GM12878 (cell line): ENCODE measurements at regions not wholly inside any gene's neighbourhood (a gene's known extent, or its start where the extent isn't known, plus 50 kb on each side); places are given as distances from the start of the nearest gene placed in this dataset.

Experiments
- ATAC-seq: fragments of 200-7000 bp; cut with Tn5 transposase; 3 replicates; pipeline ENCODE4 v1.9.1; 2020; ENCODE audit warnings: mild to moderate bottlenecking, moderate library complexity
- BruUV-seq: library from RNA; stranded (reverse); fragments of 400-500 nt; replicated peaks from 2 replicates; lab custom pipeline; 2021; lab: Mats Ljungman, UMichigan
- CTCF ChIA-PET: fragments of 300-600 bp; sonication (Branson Sonifier 250); formaldehyde crosslinking; extraction: SDS; loops from one replicate; lab custom pipeline; 2021; ENCODE audit warnings: inconsistent platforms; lab: Yijun Ruan, JAX
- POLR2A ChIA-PET: fragments of 350-600 bp; formaldehyde crosslinking; extraction: SDS; loops from one replicate; lab custom pipeline; 2021; ENCODE audit warnings: inconsistent platforms; lab: Charles Lee
- RAD21 ChIA-PET: fragments of 300-600 bp; sonication (Branson Sonifier 250); formaldehyde crosslinking; loops from one replicate; lab custom pipeline; 2023; ENCODE audit warnings: antibody characterized with exemption; ENCODE audit not compliant: unreplicated experiment; lab: Charles Lee
- SMC1A ChIA-PET: fragments of 300-600 bp; sonication (Branson Sonifier 250); formaldehyde crosslinking; loops from one replicate; lab custom pipeline; 2023; ENCODE audit not compliant: unreplicated experiment, uncharacterized antibody; lab: Charles Lee
- DNase-seq: peaks from one replicate; pipeline ENCODE4 v3.0.0-alpha.2; 2011; ENCODE audit warnings: low read depth, low spot score
- FAIRE-seq: peaks from 3 replicates; lab custom pipeline; 2011; peaks lifted over from hg19 to GRCh38; lab: Jason Lieb, UNC
- H2AFZ ChIP-seq: 2 replicates; pipeline ENCODE4 v1.6.0; 2011; ENCODE audit warnings: low read depth, low read length, control low read depth; ENCODE audit not compliant: control insufficient read depth
- H3K27ac ChIP-seq: 2 replicates; pipeline ENCODE4 v1.5.1; 2011; ENCODE audit warnings: control low read depth; ENCODE audit not compliant: control insufficient read depth, insufficient read depth
- H3K27me3 ChIP-seq, 2 experiments: replicated peaks in 1 of 2; 2 replicates each; pipeline versions ENCODE4 v1.6.0 to v1.6.1; 2011; ENCODE audit warnings: low read length in 1 of 2; ENCODE audit not compliant: control insufficient read depth in 2 of 2, insufficient read depth in 2 of 2
- H3K36me3 ChIP-seq, 2 experiments: 2 replicates each; pipeline ENCODE4 v1.5.1; 2011; ENCODE audit warnings: low read length in 1 of 2; ENCODE audit not compliant: control insufficient read depth in 2 of 2, insufficient read depth in 2 of 2
- H3K4me1 ChIP-seq: 2 replicates; pipeline ENCODE4 v1.6.1; 2011; ENCODE audit warnings: mild to moderate bottlenecking, low read length, moderate library complexity, mixed read lengths; ENCODE audit not compliant: control insufficient read depth, insufficient read depth
- H3K4me2 ChIP-seq: 2 replicates; pipeline ENCODE4 v1.6.0; 2011; ENCODE audit warnings: control low read depth; ENCODE audit not compliant: control insufficient read depth, insufficient read depth
- H3K4me3 ChIP-seq: fragments of 200-600 bp; sonication (generic); 2 replicates; pipeline ENCODE4 v1.5.1; 2016
- H3K79me2 ChIP-seq: 2 replicates; pipeline ENCODE4 v1.6.0; 2011; ENCODE audit warnings: low read length; ENCODE audit not compliant: control insufficient read depth, insufficient read depth
- H3K9ac ChIP-seq: 2 replicates; pipeline ENCODE4 v1.8.0; 2011; ENCODE audit warnings: low read length, control low read depth, mixed read lengths; ENCODE audit not compliant: control insufficient read depth, insufficient read depth
- H3K9me3 ChIP-seq: replicated peaks from 3 replicates; pipeline ENCODE4 v1.5.1; 2011; ENCODE audit warnings: mild to moderate bottlenecking, low read length; ENCODE audit not compliant: control insufficient read depth, insufficient read depth
- H4K20me1 ChIP-seq: 2 replicates; pipeline ENCODE4 v1.6.0; 2011; ENCODE audit not compliant: control insufficient read depth, insufficient read depth
- BCL11A ChIP-seq: IDR thresholded peaks from 2 replicates; pipeline ENCODE4 v1.6.1; 2011; ENCODE audit warnings: low read depth, low read length
- CBFB ChIP-seq: IDR thresholded peaks from 2 replicates; pipeline ENCODE4 v1.6.1; 2016; ENCODE audit warnings: antibody characterized with exemption, low read depth
- IRF4 ChIP-seq: IDR thresholded peaks from 2 replicates; pipeline ENCODE4 v1.6.1; 2011; ENCODE audit warnings: low read depth, low read length
- JUNB ChIP-seq: IDR thresholded peaks from 2 replicates; pipeline ENCODE4 v1.6.1; 2016; ENCODE audit warnings: antibody characterized with exemption, mild to moderate bottlenecking
- RAD21 ChIP-seq: IDR thresholded peaks from 2 replicates; pipeline ENCODE4 v1.6.1; 2011; ENCODE audit warnings: mild to moderate bottlenecking, low read depth, low read length, moderate library complexity; ENCODE audit not compliant: insufficient read depth
- RAD51 ChIP-seq: fragments of 450-650 bp; IDR thresholded peaks from 2 replicates; pipeline ENCODE4 v1.6.1; 2016; ENCODE audit warnings: moderate library complexity, mild to moderate bottlenecking, inconsistent platforms
- SMC3 ChIP-seq: IDR thresholded peaks from 2 replicates; pipeline ENCODE4 v1.6.1; 2011; ENCODE audit warnings: low read length, improper control_type of control experiment, borderline replicate concordance
- YBX1 ChIP-seq: fragments of 450-650 bp; IDR thresholded peaks from 2 replicates; pipeline ENCODE4 v1.6.1; 2016; ENCODE audit warnings: antibody characterized with exemption
- WGBS: methylation state at CpG from one replicate; pipeline ENCODE4 v1.1.6; 2016; ENCODE audit warnings: low lambda C conversion rate; ENCODE audit not compliant: insufficient replicate concordance, insufficient coverage; ENCODE audit errors: missing lambda C conversion rate; 5-methylcytosine and 5-hydroxymethylcytosine counted together
- in situ Hi-C: fragments of 300-500 bp; cut with MboI; formaldehyde crosslinking; loops from 9 replicates; pipeline ENCODE4 v1.14.3; 2018; ENCODE audit warnings: mixed read lengths
- intact Hi-C: fragments of 100-400 bp; cut with micrococcal nuclease; formaldehyde crosslinking; loops from one replicate; pipeline ENCODE4 v1.14.2; 2022; ENCODE audit not compliant: unreplicated experiment
- TF ChIP-seq, protein P1 (sequence below): fragments of 450-650 bp; formaldehyde crosslinking; IDR thresholded peaks from 2 replicates; pipeline ENCODE4 v1.4.0; 2022; ENCODE audit warnings: mild to moderate bottlenecking, moderate library complexity
- TF ChIP-seq, protein P2 (sequence below): fragments of 450-650 bp; IDR thresholded peaks from 2 replicates; pipeline ENCODE4 v1.6.1; 2017; ENCODE audit warnings: mild to moderate bottlenecking, moderate library complexity
- TF ChIP-seq, protein P3 (sequence below): fragments of 450-650 bp; IDR thresholded peaks from 2 replicates; pipeline ENCODE4 v1.6.1; 2017; ENCODE audit warnings: low read depth, mild to moderate bottlenecking, moderate library complexity
- TF ChIP-seq, protein P4 (sequence below), 3 experiments: IDR thresholded peaks in 2 of 3; conservative IDR thresholded peaks in 1 of 3; 2 replicates each; pipeline ENCODE4 v1.5.1; 2011; ENCODE audit warnings: low read depth in 3 of 3, low read length in 3 of 3, mild to moderate bottlenecking in 3 of 3, control low read depth in 2 of 3, moderate library complexity in 2 of 3, inconsistent platforms in 1 of 3, mixed read lengths in 1 of 3; ENCODE audit not compliant: control insufficient read depth in 2 of 3, insufficient read depth in 1 of 3; ENCODE audit errors: extremely low read depth in 1 of 3

DNA sequence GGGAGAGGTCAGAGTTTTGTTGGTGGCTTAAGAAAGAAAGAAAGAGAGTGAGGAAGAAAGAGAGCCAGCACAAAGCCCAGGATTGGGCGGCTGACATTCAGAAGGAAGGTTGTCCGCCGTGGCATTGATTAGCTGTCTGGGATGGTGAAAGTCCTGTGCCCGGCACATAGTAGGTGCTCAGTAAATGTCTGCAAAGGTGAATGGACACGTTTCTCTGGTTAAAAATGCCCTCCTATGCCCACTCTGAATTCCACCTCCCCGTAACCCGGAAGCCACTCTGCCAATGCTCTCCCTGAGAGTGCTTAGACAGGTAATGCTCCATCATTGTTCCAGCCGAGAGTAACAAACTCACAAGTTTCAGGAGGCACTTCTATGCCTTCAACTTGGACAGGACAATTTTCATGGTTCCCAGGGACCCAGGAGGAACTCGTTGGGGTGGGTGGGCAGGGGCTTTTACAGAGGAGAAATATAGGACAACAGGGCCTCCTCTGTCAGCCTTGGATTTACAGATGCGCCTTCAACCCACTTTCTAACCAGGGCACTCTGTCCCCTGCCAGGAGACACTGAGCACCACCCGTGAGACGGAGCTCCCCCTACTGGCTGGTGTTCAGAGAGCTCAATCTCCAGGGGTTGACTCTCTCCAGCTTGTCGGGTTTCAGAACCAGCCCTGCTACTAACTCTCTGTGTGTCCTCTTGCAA lies 411.5 kb upstream of the ZMIZ1 start:
- in situ Hi-C loops (no loop called here), intact Hi-C loops (loop anchor here (5.0 kb wide), 1 partner anchor 610 kb away; no protein-coding TSS in a partner anchor)
- Histone ChIP-seq H3K79me2 (no peaks in the 10 kb centered on the region), H3K4me2 (no peak overlapping the region), H3K36me3 (no peaks in the 10 kb centered on the region), H3K4me3 (no peak overlapping the region), H3K27ac (no peak overlapping the region), H3K9me3 (no peaks in the 10 kb centered on the region), H3K4me1 (peaks cover 8% of the 10 kb centered on the region), H2AFZ (no peak overlapping the region), H3K27me3 (no peaks in the 10 kb centered on the region), H4K20me1 (no peaks in the 10 kb centered on the region), H3K9ac (no peak overlapping the region)
- SMC1A ChIA-PET, result interaction anchor here (1.2 to 1.7 kb wide), 2 partner anchors 398 to 610 kb away, joined by 5 to 6 read pairs; no protein-coding TSS in a partner anchor
- BruUV-seq, result no TSS peak
- peak; percentile 65 for FAIRE-seq
- ATAC-seq, result peak; percentile 97
- POLR2A ChIA-PET, result no interaction called here
- CTCF ChIA-PET, result interaction anchor here (0.5 to 4.8 kb wide), 21 partner anchors 8 to 611 kb away, joined by 3 to 36 read pairs (median 5); no protein-coding TSS in a partner anchor
- WGBS, result 33% methylated on average over 13 of the region's 13 CpGs
- DNase-seq, result no peak
- TF ChIP-seq CBFB (no peak), YBX1 (no peak), RAD51 (no peak), IRF4 (no peak), BCL11A (no peak), RAD21 (peak; percentile 60), SMC3 (peak; percentile 60; the same call in 1 of the 2 replicates), JUNB (no peak)
- TF ChIP-seq, protein P1, sequence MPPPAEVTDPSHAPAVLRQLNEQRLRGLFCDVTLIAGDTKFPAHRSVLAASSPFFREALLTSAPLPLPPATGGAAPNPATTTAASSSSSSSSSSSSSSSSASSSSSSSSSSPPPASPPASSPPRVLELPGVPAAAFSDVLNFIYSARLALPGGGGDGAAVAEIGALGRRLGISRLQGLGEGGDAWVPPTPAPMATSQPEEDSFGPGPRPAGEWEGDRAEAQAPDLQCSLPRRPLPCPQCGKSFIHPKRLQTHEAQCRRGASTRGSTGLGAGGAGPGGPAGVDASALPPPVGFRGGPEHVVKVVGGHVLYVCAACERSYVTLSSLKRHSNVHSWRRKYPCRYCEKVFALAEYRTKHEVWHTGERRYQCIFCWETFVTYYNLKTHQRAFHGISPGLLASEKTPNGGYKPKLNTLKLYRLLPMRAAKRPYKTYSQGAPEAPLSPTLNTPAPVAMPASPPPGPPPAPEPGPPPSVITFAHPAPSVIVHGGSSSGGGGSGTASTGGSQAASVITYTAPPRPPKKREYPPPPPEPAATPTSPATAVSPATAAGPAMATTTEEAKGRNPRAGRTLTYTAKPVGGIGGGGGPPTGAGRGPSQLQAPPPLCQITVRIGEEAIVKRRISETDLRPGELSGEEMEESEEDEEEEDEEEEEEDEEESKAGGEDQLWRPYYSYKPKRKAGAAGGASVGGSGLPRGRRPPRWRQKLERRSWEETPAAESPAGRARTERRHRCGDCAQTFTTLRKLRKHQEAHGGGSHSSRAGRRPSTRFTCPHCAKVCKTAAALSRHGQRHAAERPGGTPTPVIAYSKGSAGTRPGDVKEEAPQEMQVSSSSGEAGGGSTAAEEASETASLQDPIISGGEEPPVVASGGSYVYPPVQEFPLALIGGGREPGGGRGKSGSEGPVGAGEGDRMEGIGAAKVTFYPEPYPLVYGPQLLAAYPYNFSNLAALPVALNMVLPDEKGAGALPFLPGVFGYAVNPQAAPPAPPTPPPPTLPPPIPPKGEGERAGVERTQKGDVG (CRISPR knock-in tag), result no peak
- TF ChIP-seq, protein P2, sequence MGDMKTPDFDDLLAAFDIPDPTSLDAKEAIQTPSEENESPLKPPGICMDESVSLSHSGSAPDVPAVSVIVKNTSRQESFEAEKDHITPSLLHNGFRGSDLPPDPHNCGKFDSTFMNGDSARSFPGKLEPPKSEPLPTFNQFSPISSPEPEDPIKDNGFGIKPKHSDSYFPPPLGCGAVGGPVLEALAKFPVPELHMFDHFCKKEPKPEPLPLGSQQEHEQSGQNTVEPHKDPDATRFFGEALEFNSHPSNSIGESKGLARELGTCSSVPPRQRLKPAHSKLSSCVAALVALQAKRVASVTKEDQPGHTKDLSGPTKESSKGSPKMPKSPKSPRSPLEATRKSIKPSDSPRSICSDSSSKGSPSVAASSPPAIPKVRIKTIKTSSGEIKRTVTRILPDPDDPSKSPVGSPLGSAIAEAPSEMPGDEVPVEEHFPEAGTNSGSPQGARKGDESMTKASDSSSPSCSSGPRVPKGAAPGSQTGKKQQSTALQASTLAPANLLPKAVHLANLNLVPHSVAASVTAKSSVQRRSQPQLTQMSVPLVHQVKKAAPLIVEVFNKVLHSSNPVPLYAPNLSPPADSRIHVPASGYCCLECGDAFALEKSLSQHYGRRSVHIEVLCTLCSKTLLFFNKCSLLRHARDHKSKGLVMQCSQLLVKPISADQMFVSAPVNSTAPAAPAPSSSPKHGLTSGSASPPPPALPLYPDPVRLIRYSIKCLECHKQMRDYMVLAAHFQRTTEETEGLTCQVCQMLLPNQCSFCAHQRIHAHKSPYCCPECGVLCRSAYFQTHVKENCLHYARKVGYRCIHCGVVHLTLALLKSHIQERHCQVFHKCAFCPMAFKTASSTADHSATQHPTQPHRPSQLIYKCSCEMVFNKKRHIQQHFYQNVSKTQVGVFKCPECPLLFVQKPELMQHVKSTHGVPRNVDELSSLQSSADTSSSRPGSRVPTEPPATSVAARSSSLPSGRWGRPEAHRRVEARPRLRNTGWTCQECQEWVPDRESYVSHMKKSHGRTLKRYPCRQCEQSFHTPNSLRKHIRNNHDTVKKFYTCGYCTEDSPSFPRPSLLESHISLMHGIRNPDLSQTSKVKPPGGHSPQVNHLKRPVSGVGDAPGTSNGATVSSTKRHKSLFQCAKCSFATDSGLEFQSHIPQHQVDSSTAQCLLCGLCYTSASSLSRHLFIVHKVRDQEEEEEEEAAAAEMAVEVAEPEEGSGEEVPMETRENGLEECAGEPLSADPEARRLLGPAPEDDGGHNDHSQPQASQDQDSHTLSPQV, result no peak
- TF ChIP-seq, protein P3, sequence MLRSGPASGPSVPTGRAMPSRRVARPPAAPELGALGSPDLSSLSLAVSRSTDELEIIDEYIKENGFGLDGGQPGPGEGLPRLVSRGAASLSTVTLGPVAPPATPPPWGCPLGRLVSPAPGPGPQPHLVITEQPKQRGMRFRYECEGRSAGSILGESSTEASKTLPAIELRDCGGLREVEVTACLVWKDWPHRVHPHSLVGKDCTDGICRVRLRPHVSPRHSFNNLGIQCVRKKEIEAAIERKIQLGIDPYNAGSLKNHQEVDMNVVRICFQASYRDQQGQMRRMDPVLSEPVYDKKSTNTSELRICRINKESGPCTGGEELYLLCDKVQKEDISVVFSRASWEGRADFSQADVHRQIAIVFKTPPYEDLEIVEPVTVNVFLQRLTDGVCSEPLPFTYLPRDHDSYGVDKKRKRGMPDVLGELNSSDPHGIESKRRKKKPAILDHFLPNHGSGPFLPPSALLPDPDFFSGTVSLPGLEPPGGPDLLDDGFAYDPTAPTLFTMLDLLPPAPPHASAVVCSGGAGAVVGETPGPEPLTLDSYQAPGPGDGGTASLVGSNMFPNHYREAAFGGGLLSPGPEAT, result no peak
- TF ChIP-seq, protein P4, sequence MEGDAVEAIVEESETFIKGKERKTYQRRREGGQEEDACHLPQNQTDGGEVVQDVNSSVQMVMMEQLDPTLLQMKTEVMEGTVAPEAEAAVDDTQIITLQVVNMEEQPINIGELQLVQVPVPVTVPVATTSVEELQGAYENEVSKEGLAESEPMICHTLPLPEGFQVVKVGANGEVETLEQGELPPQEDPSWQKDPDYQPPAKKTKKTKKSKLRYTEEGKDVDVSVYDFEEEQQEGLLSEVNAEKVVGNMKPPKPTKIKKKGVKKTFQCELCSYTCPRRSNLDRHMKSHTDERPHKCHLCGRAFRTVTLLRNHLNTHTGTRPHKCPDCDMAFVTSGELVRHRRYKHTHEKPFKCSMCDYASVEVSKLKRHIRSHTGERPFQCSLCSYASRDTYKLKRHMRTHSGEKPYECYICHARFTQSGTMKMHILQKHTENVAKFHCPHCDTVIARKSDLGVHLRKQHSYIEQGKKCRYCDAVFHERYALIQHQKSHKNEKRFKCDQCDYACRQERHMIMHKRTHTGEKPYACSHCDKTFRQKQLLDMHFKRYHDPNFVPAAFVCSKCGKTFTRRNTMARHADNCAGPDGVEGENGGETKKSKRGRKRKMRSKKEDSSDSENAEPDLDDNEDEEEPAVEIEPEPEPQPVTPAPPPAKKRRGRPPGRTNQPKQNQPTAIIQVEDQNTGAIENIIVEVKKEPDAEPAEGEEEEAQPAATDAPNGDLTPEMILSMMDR (IDR thresholded peaks at IDR 0.05 in 2 of 3, conservative IDR thresholded peaks at IDR 0.05 in 1 of 3; ENCODE audit: control insufficient read depth in 2 of 3, extremely low read depth in 1 of 3, insufficient read depth in 1 of 3, low read depth in 3 of 3, low read length in 3 of 3), result peak; percentile 75 to 88 (median 79)
- RAD21 ChIA-PET, result interaction anchor here (0.6 to 1.2 kb wide), 9 partner anchors 11 to 611 kb away, joined by 3 to 5 read pairs (median 3); no protein-coding TSS in a partner anchor
